ENCODE measurements at regions not wholly inside any gene's neighbourhood (a gene's known extent, or its start where the extent isn't known, plus 50 kb on each side); places are given as distances from the start of the nearest gene placed in this dataset.

DNA sequence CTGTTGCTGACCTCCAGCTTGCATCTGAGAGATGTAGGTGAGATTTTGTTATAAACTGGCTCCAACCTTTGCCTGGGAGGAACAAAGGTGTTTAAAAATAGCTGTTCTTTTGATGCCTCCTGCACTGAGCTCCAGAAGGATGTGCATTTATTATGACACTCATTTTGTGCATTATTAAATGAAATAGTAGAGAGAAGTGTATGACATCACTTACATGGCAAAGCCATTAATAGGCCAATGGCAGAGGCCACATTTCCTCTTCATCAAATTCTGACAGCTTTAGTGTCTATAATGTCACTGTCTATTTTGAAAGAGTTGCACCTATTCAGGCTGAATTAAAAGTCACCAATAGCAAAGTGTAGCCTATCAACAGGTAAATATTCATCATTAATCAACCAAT, 564.6 kb downstream of the FLRT2 start:
- no peaks in the 10 kb centered on the region for H3K9me3 ChIP-seq (ENCODE audit: control insufficient read depth, insufficient read depth, low read length)
- no peaks in the 10 kb centered on the region for H3K4me1 ChIP-seq (ENCODE audit: control insufficient read depth, low read length)
- H3K9me2 ChIP-seq (replicated peaks; ENCODE audit: control insufficient read depth, low read length): no peaks in the 10 kb centered on the region
- H3K27me3 ChIP-seq (ENCODE audit: control insufficient read depth, low read length): no peaks in the 10 kb centered on the region
- no peak overlapping the region for H3K4me2 ChIP-seq (ENCODE audit: low read length)
- no peaks in the 10 kb centered on the region for H4K20me1 ChIP-seq (ENCODE audit: control insufficient read depth, insufficient read depth, low read depth, low read length)
- H3K27ac ChIP-seq (ENCODE audit: low read depth, low read length): no peak overlapping the region
- no peak for TF ChIP-seq EZH2phosphoT487 (IDR thresholded peaks at IDR 0.05; ENCODE audit: borderline replicate concordance, low read length)
- TF ChIP-seq, protein P1, sequence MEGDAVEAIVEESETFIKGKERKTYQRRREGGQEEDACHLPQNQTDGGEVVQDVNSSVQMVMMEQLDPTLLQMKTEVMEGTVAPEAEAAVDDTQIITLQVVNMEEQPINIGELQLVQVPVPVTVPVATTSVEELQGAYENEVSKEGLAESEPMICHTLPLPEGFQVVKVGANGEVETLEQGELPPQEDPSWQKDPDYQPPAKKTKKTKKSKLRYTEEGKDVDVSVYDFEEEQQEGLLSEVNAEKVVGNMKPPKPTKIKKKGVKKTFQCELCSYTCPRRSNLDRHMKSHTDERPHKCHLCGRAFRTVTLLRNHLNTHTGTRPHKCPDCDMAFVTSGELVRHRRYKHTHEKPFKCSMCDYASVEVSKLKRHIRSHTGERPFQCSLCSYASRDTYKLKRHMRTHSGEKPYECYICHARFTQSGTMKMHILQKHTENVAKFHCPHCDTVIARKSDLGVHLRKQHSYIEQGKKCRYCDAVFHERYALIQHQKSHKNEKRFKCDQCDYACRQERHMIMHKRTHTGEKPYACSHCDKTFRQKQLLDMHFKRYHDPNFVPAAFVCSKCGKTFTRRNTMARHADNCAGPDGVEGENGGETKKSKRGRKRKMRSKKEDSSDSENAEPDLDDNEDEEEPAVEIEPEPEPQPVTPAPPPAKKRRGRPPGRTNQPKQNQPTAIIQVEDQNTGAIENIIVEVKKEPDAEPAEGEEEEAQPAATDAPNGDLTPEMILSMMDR (IDR thresholded peaks at IDR 0.05; ENCODE audit: low read depth, low read length, poor library complexity, severe bottlenecking): no peak
- H3F3A ChIP-seq (ENCODE audit: control insufficient read depth, insufficient read depth): no peaks in the 10 kb centered on the region
- H3K4me3 ChIP-seq (ENCODE audit: low read length): no peak overlapping the region
- no peaks in the 10 kb centered on the region for H3K36me3 ChIP-seq (ENCODE audit: control insufficient read depth, low read length)
- H3K79me2 ChIP-seq (ENCODE audit: control insufficient read depth, low read length): no peaks in the 10 kb centered on the region

DNA sequence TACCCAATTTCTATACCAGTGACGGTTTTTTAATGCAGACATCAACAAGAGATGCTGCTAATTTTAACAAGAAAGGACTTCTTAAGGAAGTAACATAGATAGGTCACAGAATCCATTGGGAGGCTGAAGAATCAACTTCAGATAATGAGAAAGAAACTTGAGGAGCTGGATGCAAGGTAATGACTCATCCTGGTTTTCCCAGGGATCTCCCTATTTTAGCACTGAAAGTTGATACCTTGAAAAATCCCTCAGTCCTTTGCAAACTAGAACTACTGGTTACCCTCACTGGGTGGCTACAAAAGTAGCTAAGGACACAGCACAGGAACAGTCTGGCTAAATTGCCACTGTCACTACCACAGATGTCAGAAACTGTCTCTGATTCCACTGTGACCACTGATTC, 561.9 kb downstream of the FLRT2 start:
- Histone ChIP-seq H3F3A (ENCODE audit: control insufficient read depth, insufficient read depth) (no peaks in the 10 kb centered on the region), H3K27me3 (ENCODE audit: control insufficient read depth, low read length) (no peaks in the 10 kb centered on the region), H3K4me3 (ENCODE audit: low read length) (no peak overlapping the region), H3K4me2 (ENCODE audit: low read length) (no peak overlapping the region), H3K9me2 (replicated peaks; ENCODE audit: control insufficient read depth, low read length) (no peaks in the 10 kb centered on the region), H3K79me2 (ENCODE audit: control insufficient read depth, low read length) (no peaks in the 10 kb centered on the region), H3K27ac (ENCODE audit: low read depth, low read length) (no peak overlapping the region), H4K20me1 (ENCODE audit: control insufficient read depth, insufficient read depth, low read depth, low read length) (no peaks in the 10 kb centered on the region), H3K36me3 (ENCODE audit: control insufficient read depth, low read length) (no peaks in the 10 kb centered on the region), H3K4me1 (ENCODE audit: control insufficient read depth, low read length) (no peaks in the 10 kb centered on the region), H3K9me3 (ENCODE audit: control insufficient read depth, insufficient read depth, low read length) (no peaks in the 10 kb centered on the region)
- TF ChIP-seq EZH2phosphoT487 (IDR thresholded peaks at IDR 0.05; ENCODE audit: borderline replicate concordance, low read length): no peak
- TF ChIP-seq, protein P1 (IDR thresholded peaks at IDR 0.05; ENCODE audit: low read depth, low read length, poor library complexity, severe bottlenecking): no peak

DNA sequence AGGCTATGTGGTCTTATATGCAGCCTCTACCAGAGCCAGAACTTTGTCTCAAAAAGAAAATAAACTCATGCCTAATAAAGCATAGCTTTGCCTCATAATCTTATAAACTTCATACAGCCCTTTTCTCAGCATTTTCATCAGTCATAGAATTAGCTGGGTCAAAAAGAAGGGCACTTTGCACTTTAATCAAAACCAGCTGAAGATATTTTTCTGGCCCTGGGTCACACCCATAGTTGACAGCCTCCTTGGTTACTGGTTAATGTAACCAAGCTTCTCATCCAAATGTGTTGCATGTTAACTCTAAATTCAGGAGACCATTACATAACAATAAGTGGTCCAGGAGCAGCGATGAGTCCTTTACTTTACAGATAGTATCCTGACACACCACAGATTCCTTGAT, 558.2 kb downstream of the FLRT2 start:
- Histone ChIP-seq H3K27ac (ENCODE audit: low read depth, low read length) (no peak overlapping the region), H3K4me2 (ENCODE audit: low read length) (no peak overlapping the region), H3K9me3 (ENCODE audit: control insufficient read depth, insufficient read depth, low read length) (no peaks in the 10 kb centered on the region), H3K9me2 (replicated peaks; ENCODE audit: control insufficient read depth, low read length) (no peaks in the 10 kb centered on the region), H3K36me3 (ENCODE audit: control insufficient read depth, low read length) (no peaks in the 10 kb centered on the region), H3K4me3 (ENCODE audit: low read length) (no peak overlapping the region), H3K79me2 (ENCODE audit: control insufficient read depth, low read length) (no peaks in the 10 kb centered on the region), H4K20me1 (ENCODE audit: control insufficient read depth, insufficient read depth, low read depth, low read length) (no peaks in the 10 kb centered on the region), H3K27me3 (ENCODE audit: control insufficient read depth, low read length) (no peaks in the 10 kb centered on the region), H3F3A (ENCODE audit: control insufficient read depth, insufficient read depth) (no peaks in the 10 kb centered on the region), H3K4me1 (ENCODE audit: control insufficient read depth, low read length) (no peaks in the 10 kb centered on the region)
- TF ChIP-seq, protein P1 (IDR thresholded peaks at IDR 0.05; ENCODE audit: low read depth, low read length, poor library complexity, severe bottlenecking): no peak
- no peak for TF ChIP-seq EZH2phosphoT487 (IDR thresholded peaks at IDR 0.05; ENCODE audit: borderline replicate concordance, low read length)

DNA sequence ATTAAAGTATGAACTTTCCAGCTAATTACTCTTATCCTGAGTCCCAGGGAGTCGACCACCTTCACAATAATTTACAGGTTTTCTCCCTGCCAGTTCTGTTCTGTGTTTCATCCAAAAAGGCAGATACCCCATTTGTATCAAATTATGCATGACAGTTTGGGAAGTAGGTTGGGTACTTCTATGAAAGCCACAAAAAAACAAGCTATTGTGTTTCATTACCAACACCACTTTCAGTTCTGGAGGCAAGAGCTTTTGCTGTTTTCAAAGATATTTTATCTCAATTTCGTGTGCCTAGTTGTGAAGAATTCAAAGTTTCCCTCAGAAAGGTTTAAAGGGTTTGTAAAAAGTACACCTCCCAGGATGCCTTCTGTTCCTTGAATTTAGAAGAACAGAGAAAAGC, 557.4 kb downstream of the FLRT2 start:
- Histone ChIP-seq H3K79me2 (ENCODE audit: control insufficient read depth, low read length) (no peaks in the 10 kb centered on the region), H3K9me3 (ENCODE audit: control insufficient read depth, insufficient read depth, low read length) (no peaks in the 10 kb centered on the region), H3K4me1 (ENCODE audit: control insufficient read depth, low read length) (no peaks in the 10 kb centered on the region), H3F3A (ENCODE audit: control insufficient read depth, insufficient read depth) (no peaks in the 10 kb centered on the region), H3K36me3 (ENCODE audit: control insufficient read depth, low read length) (no peaks in the 10 kb centered on the region), H3K27me3 (ENCODE audit: control insufficient read depth, low read length) (no peaks in the 10 kb centered on the region), H4K20me1 (ENCODE audit: control insufficient read depth, insufficient read depth, low read depth, low read length) (no peaks in the 10 kb centered on the region), H3K4me3 (ENCODE audit: low read length) (no peak overlapping the region), H3K4me2 (ENCODE audit: low read length) (no peak overlapping the region), H3K27ac (ENCODE audit: low read depth, low read length) (no peak overlapping the region), H3K9me2 (replicated peaks; ENCODE audit: control insufficient read depth, low read length) (no peaks in the 10 kb centered on the region)
- TF ChIP-seq, protein P1 (IDR thresholded peaks at IDR 0.05; ENCODE audit: low read depth, low read length, poor library complexity, severe bottlenecking): no peak
- no peak for TF ChIP-seq EZH2phosphoT487 (IDR thresholded peaks at IDR 0.05; ENCODE audit: borderline replicate concordance, low read length)
